NCI-H82 treated with DMSO at 0.1 percent for 48 hours (cell line): ENCODE measurements at regions not wholly inside any gene's neighbourhood (a gene's known extent, or its start where the extent isn't known, plus 50 kb on each side); places are given as distances from the start of the nearest gene placed in this dataset.
"Not testable (repeated sequence)": the region's sequence is repeated elsewhere in the genome, so short reads cannot be mapped to it uniquely, and the experiment has no call there.

Experiments used
- DNase-seq: peaks from one replicate; lab custom pipeline; 2025; ENCODE audit not compliant: unreplicated experiment; lab: John Stamatoyannopoulos, UW

- DNase-seq: no peak
These were observed 63.0 kb downstream of the HOXA1 start for GRCh38 chr7:27032839-27033238.

DNA sequence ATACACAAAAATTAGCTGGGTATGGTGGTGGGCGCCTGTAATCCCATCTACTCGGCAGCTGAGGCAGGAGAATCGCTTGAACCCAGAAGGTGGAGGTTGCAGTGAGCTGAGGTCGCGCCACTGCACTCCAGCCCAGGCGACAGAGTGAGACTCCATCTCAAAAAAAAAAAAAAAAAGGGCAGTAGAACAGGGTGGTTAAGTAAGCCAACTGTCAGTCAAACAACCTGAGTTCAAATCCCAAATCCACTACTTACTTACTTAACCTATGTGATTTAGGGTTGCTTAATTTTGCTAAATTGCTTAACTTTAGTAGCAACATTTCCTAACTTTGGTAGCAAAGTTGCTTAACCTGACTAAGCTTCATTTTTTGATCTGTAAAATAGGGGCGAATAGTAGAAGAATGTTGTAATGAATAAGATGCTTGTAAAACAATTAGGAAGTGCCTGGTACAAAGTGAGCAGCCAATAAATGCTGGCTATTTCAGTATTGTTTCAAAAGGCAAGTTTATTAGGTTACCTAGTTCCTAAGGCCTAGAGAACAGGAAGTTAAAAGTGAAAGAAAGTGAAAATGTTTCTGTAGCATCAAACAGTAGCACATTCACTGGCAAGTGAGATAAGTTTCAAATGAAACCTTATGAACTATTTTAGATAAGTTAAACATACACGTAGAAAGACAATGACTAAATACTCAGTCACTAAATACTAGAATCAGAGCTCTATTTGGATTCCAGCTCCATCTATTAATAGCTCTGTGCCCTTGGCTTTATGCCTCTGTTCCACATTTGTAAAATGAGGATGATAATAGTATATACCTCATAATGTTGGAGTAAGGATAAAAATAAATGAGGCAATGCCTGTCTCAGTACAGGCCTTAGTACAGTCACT, 64.3 kb downstream of the HOXA1 start:
- no peak for DNase-seq

GRCh38 chr7:27030393-27031050, 65.3 kb downstream of the HOXA1 start:
- DNase-seq: no peak

DNA sequence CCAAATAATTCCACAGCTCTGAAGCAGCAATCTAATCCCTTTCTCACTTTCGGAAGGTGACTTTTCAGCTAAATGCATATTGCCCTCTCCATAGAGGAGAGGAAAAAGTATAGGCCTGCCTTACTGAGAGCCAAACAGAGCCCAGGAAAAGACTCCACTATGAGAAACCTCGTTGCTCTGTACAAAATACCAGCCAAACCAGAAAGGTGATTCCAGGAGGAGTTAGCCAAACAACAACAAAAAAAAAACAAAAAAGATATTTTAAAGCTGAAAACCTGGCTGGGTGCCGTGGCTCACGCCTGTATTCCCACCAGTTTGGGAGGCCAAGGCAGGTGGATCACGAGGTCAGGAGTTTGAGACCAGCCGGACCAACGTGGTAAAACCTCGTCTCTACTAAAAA, 70.5 kb downstream of the HOXA1 start:
- DNase-seq: no peak

- DNase-seq: no peak
These were observed 85.7 kb downstream of the HOXA1 start for GRCh38 chr7:27010068-27010467.

- DNase-seq: no peak
These were observed 95.3 kb downstream of the HOXA1 start for GRCh38 chr7:27000496-27000895.

- DNase-seq: not testable (repeated sequence)
These were observed 97.5 kb downstream of the HOXA1 start for GRCh38 chr7:26998284-26998683.

DNA sequence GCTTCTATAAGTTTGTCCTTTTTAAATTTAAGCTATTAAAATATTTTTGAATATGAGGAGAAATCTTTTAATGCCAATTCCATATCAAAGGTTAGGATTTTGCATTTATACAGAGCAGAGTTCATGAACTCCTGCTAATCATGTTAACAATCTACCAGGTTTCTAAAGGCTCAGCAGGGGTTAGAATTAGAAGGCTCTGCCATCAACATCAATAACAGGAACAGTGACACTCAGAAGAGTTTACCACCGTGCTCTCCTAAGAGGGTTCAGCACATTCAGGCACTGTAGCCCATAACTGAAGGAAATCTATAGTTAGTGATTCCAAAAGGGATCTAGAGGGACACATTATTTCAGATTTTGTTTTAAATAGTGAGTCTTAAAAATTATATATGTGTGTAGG, 100.1 kb downstream of the HOXA1 start:
- peak; percentile 69 for DNase-seq

DNA sequence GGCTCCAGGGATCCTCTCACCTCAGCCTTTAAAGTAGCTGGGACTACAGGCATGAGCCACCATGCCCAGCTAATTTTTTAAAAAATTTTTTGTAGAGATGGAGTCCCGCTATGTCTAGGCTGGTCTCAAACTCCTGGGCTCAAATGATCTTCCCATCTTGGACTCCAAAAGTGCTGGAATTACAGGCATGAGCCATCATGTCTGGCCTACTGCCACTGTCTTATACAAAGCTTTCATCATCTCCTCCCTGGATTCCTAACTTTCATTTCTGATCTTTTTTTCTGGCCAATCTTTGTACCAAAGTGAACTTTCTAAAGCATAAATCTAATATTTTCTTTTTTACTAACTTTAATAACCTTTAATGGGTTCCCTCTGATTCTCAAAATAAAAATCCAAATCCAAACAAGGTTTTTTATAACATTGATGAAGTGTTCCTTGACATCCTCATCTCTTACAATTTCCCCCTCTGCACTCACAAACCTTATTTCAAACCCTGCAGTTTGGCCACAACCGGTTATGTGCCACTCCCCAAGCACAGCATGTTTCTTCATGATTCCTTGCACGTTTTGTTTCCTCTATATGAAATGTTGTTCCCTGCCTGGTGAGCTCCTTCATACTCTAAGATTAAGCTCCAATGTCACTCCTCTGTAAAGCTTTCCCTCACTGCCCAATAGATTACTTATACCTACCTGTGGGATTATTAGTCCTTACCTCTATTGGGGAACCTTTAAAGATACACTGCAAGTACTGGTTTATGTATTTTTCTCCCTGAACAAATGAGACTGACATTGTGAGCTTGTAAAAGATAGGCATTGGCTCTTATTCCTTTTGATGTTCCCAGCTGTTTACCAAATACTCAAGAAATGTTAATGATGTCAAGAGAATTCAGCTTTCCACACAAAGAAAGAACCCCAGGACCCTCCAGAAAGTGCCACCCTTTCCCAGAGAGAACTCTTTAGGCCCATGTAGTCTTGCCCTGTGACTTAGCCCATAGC, 101.7 kb downstream of the HOXA1 start:
- no peak for DNase-seq

GRCh38 chr7:26992670-26993069, 103.1 kb downstream of the HOXA1 start:
- no peak for DNase-seq

DNA sequence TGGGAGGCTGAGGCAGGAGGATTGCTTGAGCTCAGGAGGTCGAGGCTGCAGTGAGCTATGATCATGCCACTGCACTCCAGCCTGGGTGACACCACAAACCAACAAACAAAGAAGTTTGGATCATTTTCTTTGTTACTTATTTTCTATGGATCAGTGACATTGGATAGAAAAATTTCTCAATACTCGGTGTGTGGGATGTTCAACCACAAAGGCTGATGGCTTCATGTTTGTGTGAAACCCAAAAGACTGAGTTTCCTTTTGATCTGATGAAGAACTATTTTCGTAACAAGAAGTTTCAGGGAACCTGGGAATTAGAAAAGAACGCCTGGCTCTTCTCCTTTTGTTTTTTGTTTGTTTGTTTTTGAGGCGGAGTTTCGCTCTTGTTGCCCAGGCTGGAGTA, 104.0 kb downstream of the HOXA1 start:
- no peak for DNase-seq

DNA sequence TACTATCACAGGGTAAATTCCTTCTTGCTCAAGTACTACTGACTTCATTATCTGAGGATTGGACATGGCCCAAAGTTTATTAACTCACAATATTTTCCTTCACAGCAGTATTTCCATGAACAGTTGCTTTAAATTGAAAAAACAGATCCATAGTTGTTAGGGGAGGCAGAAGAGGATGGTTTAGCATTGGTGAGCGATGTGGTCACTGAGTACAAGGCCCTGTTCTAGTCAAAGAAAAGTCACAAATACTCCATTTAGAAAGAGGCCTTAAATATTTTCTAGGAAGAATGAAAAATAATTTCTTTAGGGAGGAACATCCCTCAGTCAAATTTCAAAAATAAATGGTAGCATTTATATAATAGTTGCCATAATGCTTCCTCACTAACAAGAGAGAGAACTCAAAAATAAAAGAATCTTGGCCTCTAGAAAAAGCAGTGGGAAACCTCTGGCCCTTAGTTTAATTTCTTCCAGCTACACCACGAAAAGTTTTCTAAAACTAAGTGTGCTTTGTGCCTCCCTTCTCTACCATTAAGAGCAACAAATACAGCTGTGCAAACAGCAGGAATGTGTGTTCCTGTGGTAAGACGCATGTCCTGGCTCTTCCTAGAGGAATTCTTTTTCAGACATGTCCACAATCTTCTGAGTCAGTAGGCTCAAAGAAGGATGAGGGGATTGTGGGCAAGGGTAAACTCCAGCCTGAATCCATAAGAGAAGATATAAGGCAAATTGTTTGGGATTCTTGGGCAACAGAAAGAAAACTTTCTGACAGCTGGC, 105.7 kb downstream of the HOXA1 start:
- DNase-seq: no peak

DNA sequence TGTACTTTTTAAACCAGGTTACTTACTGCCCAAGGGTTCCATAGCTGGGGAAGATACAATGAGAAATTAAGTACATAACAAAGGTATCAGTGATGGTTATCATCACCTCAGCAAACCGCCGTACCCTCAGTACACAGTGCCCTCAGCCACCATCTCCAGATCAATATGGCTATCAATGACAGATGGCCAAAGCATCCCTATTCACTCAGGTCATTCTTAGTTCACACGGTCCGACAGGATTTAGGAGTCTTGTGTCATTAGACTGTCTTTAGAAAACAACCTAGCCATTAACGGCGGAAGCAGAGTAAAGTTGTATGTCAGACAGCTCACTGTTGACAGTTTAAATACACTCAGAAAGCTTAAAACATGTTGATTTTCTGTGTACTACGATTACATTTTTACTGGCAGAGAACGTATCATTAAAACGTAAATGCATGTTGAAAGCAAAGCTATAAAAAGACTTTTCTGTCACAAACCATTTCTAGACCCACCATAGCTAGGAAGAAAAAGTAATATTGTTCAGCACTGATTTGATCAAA, 106.9 kb downstream of the HOXA1 start:
- DNase-seq: no peak

DNA sequence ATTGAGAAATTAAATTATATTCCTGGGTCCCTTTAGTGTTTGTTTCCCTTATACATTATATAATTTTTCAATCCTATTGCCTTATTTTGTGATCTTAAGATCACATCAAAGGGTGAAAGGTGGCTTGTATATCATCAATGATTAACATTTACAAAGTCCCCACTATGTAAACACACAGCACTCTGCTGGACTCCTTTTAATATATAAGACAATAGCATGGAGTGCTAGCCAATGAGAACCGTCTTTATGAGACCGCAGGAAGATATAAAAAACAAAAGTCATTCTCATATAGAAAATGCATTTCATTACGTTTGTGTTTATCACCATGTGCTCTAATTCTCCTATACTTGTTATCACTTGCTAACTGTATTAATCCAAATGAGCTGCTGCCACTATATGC, 108.5 kb downstream of the HOXA1 start:
- no peak for DNase-seq

- no peak for DNase-seq
These were observed 113.8 kb upstream of the SKAP2 start for GRCh38 chr7:26978146-26978545.

DNA sequence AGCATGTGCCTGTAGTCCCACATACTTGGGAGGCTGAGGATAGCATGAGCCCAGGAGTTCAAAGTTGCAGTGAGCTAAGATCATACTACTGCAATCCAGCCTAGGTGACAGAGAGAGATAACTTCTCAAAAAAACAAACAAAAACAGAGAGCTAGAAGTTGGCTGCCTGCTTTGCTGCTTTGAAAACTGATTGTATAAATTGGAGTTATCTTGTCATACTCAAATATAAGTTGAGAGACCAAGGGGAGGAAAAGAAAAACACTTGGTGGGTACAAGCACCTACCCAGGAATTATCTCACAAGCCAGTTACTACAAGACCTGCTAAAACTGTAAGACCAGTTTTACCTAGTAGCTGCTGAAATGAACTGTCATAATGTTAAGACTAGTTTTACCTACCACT, 112.5 kb upstream of the SKAP2 start:
- no peak for DNase-seq

DNA sequence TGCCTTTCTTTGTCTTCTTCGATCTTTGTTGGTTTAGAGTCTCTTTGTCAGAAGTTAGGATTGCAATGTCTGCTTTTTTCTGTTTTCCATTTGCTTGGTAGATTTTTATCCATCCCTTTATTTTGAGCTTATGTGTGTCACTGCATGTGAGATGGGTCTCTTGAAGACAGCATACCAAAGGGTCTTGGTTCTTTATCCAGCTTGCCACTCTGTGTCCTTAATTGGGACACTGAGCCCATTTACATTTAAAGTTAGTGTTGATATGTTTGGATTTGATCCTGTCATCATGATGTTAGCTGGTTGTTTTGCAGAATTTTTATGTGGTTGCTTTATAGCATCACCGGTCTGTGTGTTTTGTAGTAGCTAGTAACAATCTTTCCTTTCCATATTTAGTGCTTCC, 107.5 kb upstream of the SKAP2 start:
- DNase-seq: not testable (repeated sequence)

- DNase-seq: no peak
These were observed 101.3 kb upstream of the SKAP2 start for GRCh38 chr7:26965724-26966123.

DNA sequence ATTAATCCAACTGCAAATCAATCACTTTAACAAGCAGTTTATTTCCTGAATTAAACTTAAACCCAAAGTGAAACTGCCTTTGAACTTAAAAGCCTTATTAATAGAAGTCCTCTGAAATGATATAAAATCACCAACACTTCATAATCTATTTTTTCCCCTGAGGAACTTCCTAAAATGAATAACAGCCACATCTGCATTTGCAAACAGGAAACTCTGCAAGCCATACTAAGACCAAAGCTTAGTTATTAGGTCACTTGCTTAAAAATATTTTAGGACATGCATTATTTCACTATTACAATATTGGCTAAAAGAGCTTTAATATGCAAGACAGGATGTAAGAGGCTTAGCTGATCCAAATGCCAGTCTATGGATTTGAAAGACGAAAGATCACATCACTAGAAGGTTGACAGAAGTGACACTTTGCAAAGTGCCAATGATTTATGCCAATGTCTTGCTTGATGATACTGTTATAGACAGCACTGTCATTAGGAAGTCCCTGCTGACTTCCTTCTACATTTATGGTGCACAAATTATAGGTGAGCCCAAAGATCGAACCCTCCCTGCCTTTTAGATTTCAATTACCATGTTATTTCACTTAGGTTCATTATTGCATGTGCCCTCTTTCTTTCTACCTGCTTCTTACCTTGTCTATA, 99.9 kb upstream of the SKAP2 start:
- DNase-seq: no peak

GRCh38 chr7:26959290-26959689, 94.9 kb upstream of the SKAP2 start:
- DNase-seq: no peak
